ENCODE measurements at regions not wholly inside any gene's neighbourhood (a gene's known extent, or its start where the extent isn't known, plus 50 kb on each side); places are given as distances from the start of the nearest gene placed in this dataset.
A peak's percentile ranks its signal among the peaks of the same experiment; 100 is the strongest.

DNA sequence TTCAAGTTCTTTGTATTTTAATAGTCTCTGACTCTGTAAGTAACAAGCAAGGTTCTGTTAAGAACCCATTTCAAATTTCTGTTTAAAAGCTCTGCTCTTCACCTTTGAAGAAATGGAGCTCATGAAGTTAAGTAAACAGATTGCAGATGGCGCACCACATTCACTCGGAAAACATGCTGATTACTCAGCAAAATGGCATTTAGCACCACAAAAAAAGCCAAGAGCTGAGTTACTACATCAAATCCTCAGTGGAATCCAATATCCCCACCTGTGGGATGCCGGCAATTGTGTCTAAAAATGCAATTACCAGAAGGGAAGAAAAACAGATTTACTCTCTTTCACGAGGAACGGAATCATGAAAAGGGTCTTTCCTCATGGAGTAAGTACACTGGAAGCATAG lies 758.0 kb downstream of the NTRK3 start:
- Histone ChIP-seq H2AFZ (ENCODE audit: low read length) (no peak overlapping the region), H3K27me3 (ENCODE audit: control insufficient read depth in 1 of 2, insufficient read depth in 2 of 2, low read length in 2 of 2) (no peaks in the 10 kb centered on the region), H3K79me2 (ENCODE audit: insufficient read depth, low read length) (no peaks in the 10 kb centered on the region), H3K27ac (ENCODE audit: extremely low read length, insufficient read depth, low read length) (no peak overlapping the region), H4K20me1 (ENCODE audit: insufficient read depth, low read length) (no peaks in the 10 kb centered on the region), H3K4me3 (replicated peaks in 1 of 3; ENCODE audit: insufficient read depth in 1 of 3, low read depth in 2 of 3, low read length in 3 of 3) (no peak overlapping the region), H3K4me2 (ENCODE audit: low read depth, low read length) (no peak overlapping the region), H3K9ac (ENCODE audit: insufficient read depth, low read depth, low read length) (no peak overlapping the region), H3K4me1 (ENCODE audit: insufficient read depth, low read length) (no peaks in the 10 kb centered on the region), H3K36me3 (replicated peaks in 1 of 2; ENCODE audit: control insufficient read depth in 1 of 2, insufficient read depth in 2 of 2, low read length in 2 of 2) (no peaks in the 10 kb centered on the region), H3K9me3 (ENCODE audit: low read length) (peaks cover 97% of the 10 kb centered on the region)
- intact Hi-C loops (cut with micrococcal nuclease; ENCODE audit: unreplicated experiment) (no loop called here), in situ Hi-C loops (cut with HindIII; ENCODE audit: extremely low pct_ligation_motif_present, low pct_unique_long_range_greater_than_20kb) (no loop called here)
- TF ChIP-seq MAFK (conservative IDR thresholded peaks at IDR 0.05 in 1 of 2, IDR thresholded peaks at IDR 0.05 in 1 of 2; ENCODE audit: low read length in 2 of 2), result peak in 1 of 2 experiments; percentile 18; a peak in 1 of 4 replicates
- TF ChIP-seq HNRNPK (IDR thresholded peaks at IDR 0.05; ENCODE audit: low read depth, low read length, poor library complexity, severe bottlenecking), result no peak
- ATAC-seq (no peak), DNase-seq (ENCODE audit: low spot score) (no peak), FAIRE-seq (no peak)
- BruUV-seq (replicated peaks), result no TSS peak
- 16% methylated on average over 5 of the region's 5 CpGs for WGBS (ENCODE audit: low lambda C conversion rate)
- POLR2A ChIA-PET, result no interaction called here
- CTCF ChIA-PET (ENCODE audit: low intra/inter-chr PET ratio, low total read pairs), result no interaction called here

GRCh38 chr15:87496795-87497194 lies 759.7 kb downstream of the NTRK3 start:
- H3K4me1 ChIP-seq (ENCODE audit: insufficient read depth, low read length), result no peaks in the 10 kb centered on the region
- ATAC-seq (no peak), FAIRE-seq (no peak), DNase-seq (ENCODE audit: low spot score) (no peak)
- H3K4me2 ChIP-seq (ENCODE audit: low read depth, low read length), result no peak overlapping the region
- no peak overlapping the region for H3K9ac ChIP-seq (ENCODE audit: insufficient read depth, low read depth, low read length)
- no peaks in the 10 kb centered on the region for H3K79me2 ChIP-seq (ENCODE audit: insufficient read depth, low read length)
- no peaks in the 10 kb centered on the region for H4K20me1 ChIP-seq (ENCODE audit: insufficient read depth, low read length)
- 0% methylated on average over 2 of the region's 2 CpGs for WGBS (ENCODE audit: low lambda C conversion rate)
- no TSS peak for BruUV-seq (replicated peaks)
- no peak overlapping the region for H3K27ac ChIP-seq (ENCODE audit: extremely low read length, insufficient read depth, low read length)
- ChIA-PET CTCF (ENCODE audit: low intra/inter-chr PET ratio, low total read pairs) (no interaction called here), POLR2A (no interaction called here)
- no peaks in the 10 kb centered on the region for H3K36me3 ChIP-seq (replicated peaks in 1 of 2; ENCODE audit: control insufficient read depth in 1 of 2, insufficient read depth in 2 of 2, low read length in 2 of 2)
- intact Hi-C loops (cut with micrococcal nuclease; ENCODE audit: unreplicated experiment) (no loop called here), in situ Hi-C loops (cut with HindIII; ENCODE audit: extremely low pct_ligation_motif_present, low pct_unique_long_range_greater_than_20kb) (no loop called here)
- no peak overlapping the region for H3K4me3 ChIP-seq (replicated peaks in 1 of 3; ENCODE audit: insufficient read depth in 1 of 3, low read depth in 2 of 3, low read length in 3 of 3)
- no peak overlapping the region for H2AFZ ChIP-seq (ENCODE audit: low read length)
- H3K9me3 ChIP-seq (ENCODE audit: low read length), result peaks cover 97% of the 10 kb centered on the region
- no peaks in the 10 kb centered on the region for H3K27me3 ChIP-seq (ENCODE audit: control insufficient read depth in 1 of 2, insufficient read depth in 2 of 2, low read length in 2 of 2)
- no peak for TF ChIP-seq SRSF4 (IDR thresholded peaks at IDR 0.05; ENCODE audit: low read depth, low read length, poor library complexity, severe bottlenecking)

All from HepG2 (cell line).